K562 (cell line): ENCODE measurements at regions not wholly inside any gene's neighbourhood (a gene's known extent, or its start where the extent isn't known, plus 50 kb on each side); places are given as distances from the start of the nearest gene placed in this dataset.

Source experiments
- ATAC-seq: fragments of 200-7000 bp; cut with Tn5 transposase; 3 replicates; pipeline ENCODE4 v1.9.1; 2020; ENCODE audit warnings: moderate library complexity
- BruUV-seq: library from RNA; stranded (reverse); fragments of 400-500 nt; replicated peaks from 2 replicates; lab custom pipeline; 2021; lab: Mats Ljungman, UMichigan
- CTCF ChIA-PET: fragments of 300-600 bp; formaldehyde crosslinking; extraction: SDS; loops from one replicate; lab custom pipeline; 2021; ENCODE audit warnings: low intra/inter-chr PET ratio; lab: Yijun Ruan, JAX
- POLR2A ChIA-PET: fragments of 300-600, 350-650 bp; sonication (Branson Sonifier 250); formaldehyde crosslinking; extraction: SDS; loops from one replicate; lab custom pipeline; 2021; ENCODE audit warnings: antibody characterized with exemption, inconsistent platforms; lab: Yijun Ruan, JAX
- DNase-seq, 4 experiments: peaks; one replicate each; pipeline versions ENCODE4 v3.0.0 to v3.0.0-alpha.2; 2011 to 2018; ENCODE audit warnings: low spot score in 3 of 4, mixed read lengths in 3 of 4; ENCODE audit errors: extremely low read depth in 1 of 4
- FAIRE-seq: peaks from 2 replicates; lab custom pipeline; 2011; peaks lifted over from hg19 to GRCh38; lab: Jason Lieb, UNC
- H2AFZ ChIP-seq: 2 replicates; pipeline ENCODE4 v1.6.0; 2011; ENCODE audit warnings: low read depth, low read length, control low read depth, inconsistent platforms
- H3K27ac ChIP-seq: fragments of 200-600 bp; 3 replicates; pipeline ENCODE4 v1.8.0; 2011; ENCODE audit warnings: low read depth, mild to moderate bottlenecking, control low read depth, inconsistent platforms, low read length, moderate library complexity, mixed read lengths; ENCODE audit errors: extremely low read depth
- H3K27me3 ChIP-seq, 2 experiments: fragments of 300-600 bp in 1 of 2; 2 replicates in 1 of 2; 3 replicates in 1 of 2; pipeline versions ENCODE4 v1.6.0 to v1.8.0; 2011; ENCODE audit warnings: inconsistent platforms in 2 of 2, low read length in 2 of 2, mild to moderate bottlenecking in 1 of 2, mixed read lengths in 1 of 2, moderate library complexity in 1 of 2; ENCODE audit not compliant: control insufficient read depth in 2 of 2, insufficient read depth in 2 of 2
- H3K36me3 ChIP-seq: fragments of 300-600 bp; 3 replicates; pipeline ENCODE4 v1.8.0; 2011; ENCODE audit warnings: mild to moderate bottlenecking, low read length, inconsistent platforms; ENCODE audit not compliant: control insufficient read depth, insufficient read depth
- H3K4me1 ChIP-seq, 2 experiments: fragments of 200-600 bp in 1 of 2; replicated peaks in 1 of 2; 2 replicates in 1 of 2; 3 replicates in 1 of 2; pipeline versions ENCODE4 v1.5.1 to v1.8.0; 2011; ENCODE audit warnings: inconsistent platforms in 2 of 2, low read length in 2 of 2, mild to moderate bottlenecking in 1 of 2, mixed read lengths in 1 of 2, moderate library complexity in 1 of 2; ENCODE audit not compliant: control insufficient read depth in 2 of 2, insufficient read depth in 2 of 2
- H3K4me2 ChIP-seq: 2 replicates; pipeline ENCODE4 v1.6.1; 2011; ENCODE audit warnings: low read length, control low read depth, inconsistent platforms, mixed read lengths; ENCODE audit not compliant: insufficient read depth
- H3K4me3 ChIP-seq: fragments of 200-600 bp; sonication (generic), shearing (Covaris generic); 2 replicates; pipeline ENCODE4 v1.5.1; 2016; ENCODE audit warnings: control low read depth, inconsistent platforms
- H3K79me2 ChIP-seq: fragments of 200-600 bp; 3 replicates; pipeline ENCODE4 v1.8.0; 2011; ENCODE audit warnings: low read length, inconsistent platforms; ENCODE audit not compliant: control insufficient read depth, insufficient read depth
- H3K9ac ChIP-seq, 2 experiments: 2 replicates each; pipeline versions ENCODE4 v1.6.0 to v1.6.1; 2011; ENCODE audit warnings: low read depth in 2 of 2, low read length in 2 of 2, control low read depth in 1 of 2, inconsistent platforms in 1 of 2, mild to moderate bottlenecking in 1 of 2, mixed read lengths in 1 of 2; ENCODE audit not compliant: insufficient read depth in 1 of 2
- H3K9me1 ChIP-seq: one replicate; pipeline ENCODE4 v1.6.0; 2011; ENCODE audit warnings: inconsistent platforms, mild to moderate bottlenecking, low read length, moderate library complexity; ENCODE audit not compliant: control insufficient read depth, insufficient read depth
- H3K9me3 ChIP-seq: replicated peaks from 2 replicates; pipeline ENCODE4 v1.5.1; 2011; ENCODE audit warnings: low read depth, low read length, inconsistent platforms; ENCODE audit not compliant: control insufficient read depth, insufficient read depth
- H4K20me1 ChIP-seq: replicated peaks from 2 replicates; pipeline ENCODE4 v1.6.1; 2011; ENCODE audit warnings: low read length, inconsistent platforms, mixed read lengths; ENCODE audit not compliant: control insufficient read depth, insufficient read depth
- ARNT ChIP-seq, 2 experiments: fragments of 450-650 bp; IDR thresholded peaks; 2 replicates each; pipeline ENCODE4 v1.6.1; 2016; ENCODE audit warnings: mild to moderate bottlenecking in 1 of 2
- DPF2 ChIP-seq: fragments of 450-650 bp; IDR thresholded peaks from 2 replicates; pipeline ENCODE4 v1.6.1; 2016
- ID3 ChIP-seq, 2 experiments: fragments of 250-450 bp in 1 of 2; fragments of 450-650 bp in 1 of 2; sonication (Bioruptor Pico) in 1 of 2; IDR thresholded peaks; 2 replicates each; pipeline versions ENCODE4 v1.6.1 to v1.8.0; 2016 to 2021; ENCODE audit warnings: mild to moderate bottlenecking in 2 of 2, moderate library complexity in 2 of 2, missing compliant biosample characterization in 1 of 2, missing genetic modification characterization in 1 of 2
- NFE2 ChIP-seq: IDR thresholded peaks from 2 replicates; pipeline ENCODE4 v1.6.1; 2014; ENCODE audit warnings: antibody characterized with exemption, low read depth
- PHB ChIP-seq: fragments of 250-450 bp; sonication (Bioruptor Pico); IDR thresholded peaks from 2 replicates; pipeline ENCODE4 v1.5.0; 2021
- SMAD2 ChIP-seq: fragments of 150-350 bp; IDR thresholded peaks from 2 replicates; pipeline ENCODE4 v1.6.1; 2014; ENCODE audit warnings: low read depth, mild to moderate bottlenecking, low read length
- TCF3 ChIP-seq: sonication (generic); formaldehyde crosslinking; IDR thresholded peaks from 2 replicates; pipeline ENCODE4 v1.4.0; 2020; ENCODE audit warnings: mild to moderate bottlenecking, missing genetic modification reagents
- TOE1 ChIP-seq, 2 experiments: fragments of 450-650 bp in 1 of 2; sonication (generic) in 1 of 2; formaldehyde crosslinking in 1 of 2; IDR thresholded peaks; 2 replicates each; pipeline versions ENCODE4 v1.7.1 to v1.8.0; 2016 to 2022; ENCODE audit warnings: borderline replicate concordance in 2 of 2, mild to moderate bottlenecking in 2 of 2, antibody characterized with exemption in 1 of 2, inconsistent platforms in 1 of 2, low read depth in 1 of 2, missing genetic modification reagents in 1 of 2, moderate library complexity in 1 of 2
- XRCC3 ChIP-seq: fragments of 450-650 bp; IDR thresholded peaks from 2 replicates; pipeline ENCODE4 v1.6.1; 2017; ENCODE audit warnings: mild to moderate bottlenecking, moderate library complexity
- ZBTB11 ChIP-seq, 3 experiments: fragments of 200-800 bp in 1 of 3; fragments of 250-450 bp in 1 of 3; fragments of 450-650 bp in 1 of 3; sonication (Bioruptor Pico) in 1 of 3; sonication (Bioruptor generic) in 1 of 3; formaldehyde crosslinking in 1 of 3; IDR thresholded peaks; 2 replicates each; pipeline versions ENCODE4 v1.6.1 to v1.8.0; 2016 to 2022; ENCODE audit warnings: mild to moderate bottlenecking in 2 of 3, missing genetic modification characterization in 2 of 3, missing compliant biosample characterization in 1 of 3, moderate library complexity in 1 of 3
- ZBTB2 ChIP-seq: fragments of 450-650 bp; IDR thresholded peaks from 2 replicates; pipeline ENCODE4 v1.6.1; 2016; ENCODE audit warnings: antibody characterized with exemption
- ZKSCAN8 ChIP-seq: fragments of 200-800 bp; sonication (Bioruptor generic); IDR thresholded peaks from 2 replicates; pipeline ENCODE4 v1.6.1; 2016; ENCODE audit warnings: missing genetic modification characterization, missing compliant biosample characterization
- WGBS: fragments of 100-300 bp; shearing (Covaris generic); methylation state at CpG from one replicate; pipeline ENCODE4 v1.1.6; 2016; ENCODE audit warnings: low coverage, mixed read lengths; ENCODE audit not compliant: insufficient coverage; ENCODE audit errors: missing lambda C conversion rate; 5-methylcytosine and 5-hydroxymethylcytosine counted together
- in situ Hi-C: fragments of 300-500 bp; cut with MboI; formaldehyde crosslinking; loops from 4 replicates; pipeline ENCODE4 v1.15.0; 2018; ENCODE audit warnings: inconsistent platforms, mixed read lengths
- intact Hi-C: fragments of 100-400 bp; cut with micrococcal nuclease; formaldehyde crosslinking; loops from 2 replicates; pipeline ENCODE4 v1.14.2; 2022
- TF ChIP-seq, protein P1 (sequence below): fragments of 450-650 bp; formaldehyde crosslinking; IDR thresholded peaks from 2 replicates; pipeline ENCODE4 v1.4.0; 2022; ENCODE audit warnings: mild to moderate bottlenecking, moderate library complexity
- TF ChIP-seq, protein P2 (sequence below): fragments of 250-450 bp; sonication (Bioruptor Pico); IDR thresholded peaks from 2 replicates; pipeline ENCODE4 v1.9.0; 2021; ENCODE audit warnings: mild to moderate bottlenecking

GRCh38 chr5:137815202-137815990 lies 52.3 kb upstream of the MYOT start:
- ChIA-PET CTCF (no interaction called here), POLR2A (interaction anchor here (0.5 to 0.6 kb wide), 2 partner anchors 72 to 132 kb away, joined by 3 read pairs; no protein-coding TSS in a partner anchor)
- no peak for FAIRE-seq
- H2AFZ ChIP-seq = no peak overlapping the region
- H3K36me3 ChIP-seq = no peaks in the 10 kb centered on the region
- 0% methylated on average over 3 of the region's 3 CpGs for WGBS
- H3K79me2 ChIP-seq = no peaks in the 10 kb centered on the region
- H3K9me3 ChIP-seq = no peaks in the 10 kb centered on the region
- H4K20me1 ChIP-seq = no peaks in the 10 kb centered on the region
- intact Hi-C loops = no loop called here
- in situ Hi-C loops = no loop called here
- H3K9me1 ChIP-seq = no peaks in the 10 kb centered on the region
- TF ChIP-seq PHB (CRISPR knock-in tag) (no peak), ZBTB2 (no peak), ZBTB11 (CRISPR knock-in tag; IDR thresholded peaks at IDR 0.05) (no peak), ARNT (IDR thresholded peaks at IDR 0.05) (no peak), SMAD2 (no peak), ID3 (CRISPR knock-in tag; IDR thresholded peaks at IDR 0.05) (no peak), ID3 (tag; IDR thresholded peaks at IDR 0.05) (no peak), TCF3 (CRISPR knock-in tag) (no peak), ZKSCAN8 (CRISPR knock-in tag) (no peak), TOE1 (IDR thresholded peaks at IDR 0.05; ENCODE audit: borderline replicate concordance) (no peak), TOE1 (CRISPR knock-in tag; IDR thresholded peaks at IDR 0.05; ENCODE audit: borderline replicate concordance, low read depth) (no peak), XRCC3 (no peak), NFE2 (no peak), DPF2 (no peak)
- TF ChIP-seq, protein P1, sequence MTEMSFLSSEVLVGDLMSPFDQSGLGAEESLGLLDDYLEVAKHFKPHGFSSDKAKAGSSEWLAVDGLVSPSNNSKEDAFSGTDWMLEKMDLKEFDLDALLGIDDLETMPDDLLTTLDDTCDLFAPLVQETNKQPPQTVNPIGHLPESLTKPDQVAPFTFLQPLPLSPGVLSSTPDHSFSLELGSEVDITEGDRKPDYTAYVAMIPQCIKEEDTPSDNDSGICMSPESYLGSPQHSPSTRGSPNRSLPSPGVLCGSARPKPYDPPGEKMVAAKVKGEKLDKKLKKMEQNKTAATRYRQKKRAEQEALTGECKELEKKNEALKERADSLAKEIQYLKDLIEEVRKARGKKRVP (CRISPR knock-in tag) = no peak
- TF ChIP-seq, protein P2, sequence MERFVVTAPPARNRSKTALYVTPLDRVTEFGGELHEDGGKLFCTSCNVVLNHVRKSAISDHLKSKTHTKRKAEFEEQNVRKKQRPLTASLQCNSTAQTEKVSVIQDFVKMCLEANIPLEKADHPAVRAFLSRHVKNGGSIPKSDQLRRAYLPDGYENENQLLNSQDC (CRISPR knock-in tag) = no peak
- TF ChIP-seq, all 486 proteins: peak for 0
- BruUV-seq = no TSS peak
- Histone ChIP-seq H3K9ac (no peak overlapping the region), H3K27me3 (no peaks in the 10 kb centered on the region), H3K27ac (no peak overlapping the region), H3K4me1 (no peaks in the 10 kb centered on the region), H3K4me3 (no peak overlapping the region), H3K4me2 (no peak overlapping the region)
- no peak for DNase-seq
- ATAC-seq = no peak
